ENCODE measurements at regions not wholly inside any gene's neighbourhood (a gene's known extent, or its start where the extent isn't known, plus 50 kb on each side); places are given as distances from the start of the nearest gene placed in this dataset.

DNA sequence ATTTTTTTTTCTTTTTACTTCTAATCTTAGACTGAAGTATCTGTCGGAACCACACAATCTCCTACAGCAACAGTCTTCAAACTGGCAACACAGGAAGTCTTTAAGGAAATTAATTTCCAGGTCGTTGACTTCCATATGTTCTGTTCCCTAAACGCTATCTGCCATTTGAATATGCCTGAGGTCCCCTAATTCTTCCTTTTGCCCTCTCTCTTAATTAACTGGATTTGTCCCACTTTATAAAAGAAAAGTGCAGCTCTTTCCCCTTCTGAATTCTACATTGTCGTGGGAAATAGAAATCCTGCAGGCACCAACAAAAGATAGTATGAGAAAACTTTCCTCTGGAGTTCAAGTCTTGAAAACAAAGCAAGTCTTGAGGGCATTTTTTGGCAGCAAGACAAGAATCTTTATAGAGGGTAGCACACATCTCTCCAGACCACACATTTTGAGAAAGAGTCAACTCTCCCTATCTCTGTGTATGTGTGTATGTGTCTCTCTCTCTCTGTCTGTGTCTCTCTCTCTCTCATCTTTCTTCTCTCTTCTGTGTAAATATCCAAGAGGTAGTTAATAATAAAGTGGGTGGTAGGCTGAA lies 879.8 kb downstream of the SOCS6 start:
- no peak for TF ChIP-seq POLR2A (IDR thresholded peaks at IDR 0.05; ENCODE audit: low read depth, low read length)
- DNase-seq (ENCODE audit: insufficient read length, low spot score), result no peak
- FAIRE-seq, result no peak

DNA sequence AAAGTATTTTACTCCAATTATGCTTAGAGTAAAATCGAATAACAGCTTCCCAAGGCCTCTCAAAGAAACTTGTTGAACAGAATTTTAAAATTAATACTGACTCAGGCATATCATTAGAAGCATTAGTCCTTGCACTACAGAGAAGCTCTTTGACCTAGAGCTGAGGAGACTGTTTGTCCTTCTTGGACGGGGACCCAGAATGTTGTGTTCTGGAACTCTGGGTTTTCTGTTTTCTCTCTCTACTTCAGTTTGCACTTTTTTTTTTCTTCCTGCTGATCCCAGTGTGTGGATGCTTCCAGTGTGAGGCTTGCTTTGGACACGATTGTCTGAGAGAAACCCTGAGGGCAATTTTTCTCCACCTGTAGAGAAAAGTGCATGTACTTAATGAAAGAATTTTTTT lies 847.6 kb downstream of the SOCS6 start:
- DNase-seq (ENCODE audit: insufficient read length, low spot score) (no peak), FAIRE-seq (no peak)
- TF ChIP-seq POLR2A (IDR thresholded peaks at IDR 0.05; ENCODE audit: low read depth, low read length), result no peak

DNA sequence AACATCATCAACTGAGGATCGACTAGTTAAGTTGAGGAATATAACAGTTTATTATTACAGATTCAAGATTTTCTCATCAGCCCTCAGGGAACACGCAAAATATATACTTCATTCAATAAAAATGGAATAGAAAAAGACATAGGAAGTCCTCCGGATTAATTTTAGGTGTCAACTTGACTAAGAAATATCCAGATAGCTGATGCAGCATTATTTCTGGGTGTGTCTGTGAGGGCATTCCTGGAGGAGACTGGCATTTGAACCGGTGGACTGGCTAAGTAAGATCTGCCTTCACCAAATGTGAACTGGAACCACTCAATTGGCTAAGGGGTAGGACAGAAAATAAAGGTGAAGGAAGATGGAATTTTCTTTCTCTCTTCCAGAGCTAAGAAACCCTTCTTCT lies 845.3 kb downstream of the SOCS6 start:
- no peak for TF ChIP-seq POLR2A (IDR thresholded peaks at IDR 0.05; ENCODE audit: low read depth, low read length)
- FAIRE-seq (no peak), DNase-seq (ENCODE audit: insufficient read length, low spot score) (no peak)

DNA sequence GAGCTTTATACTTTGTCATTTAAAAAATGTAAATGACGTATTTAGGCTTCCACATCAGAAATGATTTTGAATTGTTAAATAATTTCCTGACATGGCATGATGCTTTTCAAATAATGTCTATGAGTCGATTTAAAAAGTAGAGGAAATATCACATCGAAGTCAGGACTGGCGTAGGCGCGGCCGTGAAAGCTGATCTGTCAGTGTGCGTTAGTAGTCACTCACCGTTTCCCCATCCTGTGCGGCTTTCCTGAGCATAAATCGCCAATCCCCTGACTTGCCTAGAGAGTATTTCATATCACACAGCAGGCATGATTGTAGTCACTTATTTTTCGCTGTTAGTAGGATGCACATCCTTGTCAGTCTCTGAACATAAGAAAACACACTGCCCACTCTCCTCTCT lies 843.1 kb downstream of the SOCS6 start:
- FAIRE-seq (no peak), DNase-seq (ENCODE audit: insufficient read length, low spot score) (no peak)
- TF ChIP-seq POLR2A (IDR thresholded peaks at IDR 0.05; ENCODE audit: low read depth, low read length), result no peak

DNA sequence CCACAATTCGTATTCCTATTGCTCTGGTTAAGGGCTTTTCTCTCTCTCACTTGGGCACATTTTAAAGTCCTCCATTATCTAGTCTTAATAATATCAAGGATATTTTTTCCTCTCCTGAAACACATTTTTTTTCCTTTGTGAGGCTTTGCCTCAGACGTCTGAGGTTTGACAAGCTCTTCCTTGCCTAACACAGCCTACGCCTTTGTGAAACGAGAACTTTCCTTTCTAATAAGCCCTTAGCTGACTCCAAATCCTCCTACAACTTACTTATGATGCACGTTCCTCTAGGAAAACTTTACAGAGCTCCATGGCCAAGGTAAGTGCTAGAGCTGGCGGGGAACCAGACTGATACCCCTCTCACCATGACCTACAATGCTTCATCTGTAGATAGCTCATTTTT lies 841.5 kb downstream of the SOCS6 start:
- DNase-seq (ENCODE audit: insufficient read length, low spot score) (no peak), FAIRE-seq (no peak)

DNA sequence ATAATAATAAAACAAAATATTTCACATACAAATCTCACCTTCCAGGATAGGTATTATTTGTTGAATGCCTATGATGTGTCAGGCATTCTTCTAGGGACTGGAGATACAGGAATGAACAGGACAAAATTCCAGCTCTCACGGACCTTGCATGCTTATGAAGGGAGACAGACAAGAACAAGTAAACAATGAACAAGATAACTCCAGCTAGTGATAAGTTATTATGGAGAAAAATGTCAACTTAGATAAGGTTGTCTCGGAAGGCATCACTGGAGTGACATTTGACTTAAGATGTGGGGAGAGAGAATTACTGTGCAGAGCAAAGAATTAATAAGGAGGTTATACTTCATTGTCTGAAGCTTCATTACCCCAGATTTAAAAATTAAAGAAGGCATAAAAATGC lies 836.7 kb downstream of the SOCS6 start:
- no peak for FAIRE-seq
- no peak for DNase-seq (ENCODE audit: insufficient read length, low spot score)
- TF ChIP-seq POLR2A (IDR thresholded peaks at IDR 0.05; ENCODE audit: low read depth, low read length), result no peak

More for the DNA sequence above, 841.5 kb downstream of the SOCS6 start:
- no peak for TF ChIP-seq POLR2A (IDR thresholded peaks at IDR 0.05; ENCODE audit: low read depth, low read length)

DNA sequence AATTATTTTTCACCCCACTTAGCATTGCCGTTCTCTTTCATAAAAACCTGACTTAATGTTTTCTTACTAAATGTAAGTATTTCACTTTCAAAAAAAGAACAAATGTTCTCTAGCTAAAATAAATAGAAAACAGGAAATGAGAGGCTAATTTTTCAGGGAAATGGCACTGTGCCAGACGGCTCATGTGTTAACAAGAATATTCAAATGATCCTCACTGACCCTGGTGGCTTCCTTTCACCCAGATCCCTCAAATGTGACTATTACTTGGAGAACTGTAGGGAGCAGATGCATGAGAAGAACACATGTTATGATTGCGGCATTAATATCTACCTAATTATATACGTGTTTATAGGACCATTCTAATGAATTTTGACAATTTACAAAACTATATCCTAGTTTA lies 827.7 kb downstream of the SOCS6 start:
- FAIRE-seq (no peak), DNase-seq (ENCODE audit: insufficient read length, low spot score) (no peak)
- TF ChIP-seq POLR2A (IDR thresholded peaks at IDR 0.05; ENCODE audit: low read depth, low read length), result no peak

DNA sequence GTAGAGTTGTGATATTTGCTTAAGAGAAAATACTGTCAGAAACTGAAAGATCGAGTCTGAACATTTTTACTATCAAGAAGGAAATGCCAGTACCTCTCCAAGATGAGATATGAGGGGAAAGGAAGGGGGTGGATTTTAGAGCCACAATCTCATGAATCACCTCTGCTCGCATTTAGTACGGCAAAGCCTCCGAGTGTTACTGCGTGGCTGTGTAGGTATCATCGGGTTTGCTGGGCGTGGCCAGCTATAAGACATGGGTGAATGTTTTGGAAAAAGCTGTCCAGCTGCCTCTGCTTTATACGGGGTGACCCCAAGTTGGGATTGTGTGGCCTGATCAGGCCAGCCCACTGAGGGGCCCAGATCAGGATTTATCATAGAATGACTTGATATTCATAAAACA lies 826.4 kb downstream of the SOCS6 start:
- FAIRE-seq, result peak; percentile 75
- DNase-seq (ENCODE audit: insufficient read length, low spot score), result no peak
- no peak for TF ChIP-seq POLR2A (IDR thresholded peaks at IDR 0.05; ENCODE audit: low read depth, low read length)

DNA sequence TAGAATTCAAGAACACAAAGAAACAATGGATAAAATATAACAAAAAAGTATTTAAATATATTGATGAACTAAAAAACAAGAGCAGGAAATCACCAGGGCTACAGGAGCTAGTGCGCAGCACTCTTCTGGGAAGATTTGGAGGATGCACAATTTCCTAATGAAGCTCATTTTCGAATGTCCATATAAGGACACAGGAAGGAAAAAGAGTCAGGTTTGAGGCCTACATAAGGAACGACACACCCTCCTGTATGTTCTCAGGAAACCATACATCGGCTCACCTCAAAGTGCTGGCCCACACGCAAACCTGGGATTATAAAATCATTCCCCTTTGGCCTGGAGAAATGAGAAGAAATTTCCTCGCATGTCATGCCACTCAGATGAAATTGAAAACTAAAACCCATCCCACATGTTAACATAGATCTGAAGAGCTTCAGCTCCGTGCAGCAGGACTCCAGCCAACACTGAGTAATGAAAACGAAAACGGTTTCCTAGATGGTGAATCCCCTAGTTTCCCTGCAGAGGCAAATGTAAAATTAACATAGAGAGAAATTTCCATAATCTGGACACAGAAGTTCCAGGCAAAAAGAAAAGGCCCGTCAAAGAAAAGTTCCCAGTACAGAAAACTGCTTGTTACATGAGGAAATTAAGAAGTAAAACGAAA lies 825.8 kb downstream of the SOCS6 start:
- FAIRE-seq (no peak), DNase-seq (ENCODE audit: insufficient read length, low spot score) (no peak)
- TF ChIP-seq POLR2A (IDR thresholded peaks at IDR 0.05; ENCODE audit: low read depth, low read length), result no peak

DNA sequence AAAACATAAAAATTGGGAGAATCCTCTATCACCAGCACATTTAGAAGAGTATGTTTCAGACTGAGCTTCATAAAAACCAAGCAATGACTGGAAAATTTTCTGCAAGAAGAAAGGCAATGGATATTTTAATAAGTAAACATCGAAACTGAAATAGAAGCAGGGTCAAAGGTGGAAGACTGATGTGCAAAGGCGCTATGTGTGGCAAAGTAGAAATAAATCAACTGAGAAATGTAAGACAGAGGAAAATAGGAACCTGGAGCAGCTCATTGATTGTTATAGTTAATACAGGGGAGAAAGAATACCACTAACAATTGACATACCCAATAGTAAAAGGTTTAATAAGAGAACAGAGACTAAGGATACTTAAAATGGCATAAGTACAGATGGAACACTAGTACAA lies 818.4 kb downstream of the SOCS6 start:
- FAIRE-seq, result no peak
- no peak for DNase-seq (ENCODE audit: insufficient read length, low spot score)
- no peak for TF ChIP-seq POLR2A (IDR thresholded peaks at IDR 0.05; ENCODE audit: low read depth, low read length)

DNA sequence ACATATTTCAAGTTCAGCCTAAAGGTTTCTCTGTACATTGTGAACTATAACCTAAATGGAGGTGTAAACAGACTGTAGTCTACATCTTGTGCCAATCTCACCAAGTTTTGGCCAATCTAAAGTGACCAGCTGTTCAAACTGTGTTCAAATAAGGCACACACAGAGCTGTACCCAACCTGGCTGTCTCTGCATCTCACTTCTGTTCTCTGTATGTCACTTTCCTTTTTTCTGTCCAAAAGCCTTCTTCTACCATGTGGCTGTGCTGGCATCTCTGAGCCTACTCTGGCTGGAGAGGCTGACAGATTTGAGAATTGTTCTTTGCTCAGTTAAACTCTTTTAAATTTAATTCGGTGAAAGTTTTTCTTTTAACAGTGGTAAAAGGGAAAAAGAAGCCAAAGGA lies 817.9 kb downstream of the SOCS6 start:
- no peak for FAIRE-seq
- TF ChIP-seq POLR2A (IDR thresholded peaks at IDR 0.05; ENCODE audit: low read depth, low read length), result no peak
- DNase-seq (ENCODE audit: insufficient read length, low spot score), result no peak

DNA sequence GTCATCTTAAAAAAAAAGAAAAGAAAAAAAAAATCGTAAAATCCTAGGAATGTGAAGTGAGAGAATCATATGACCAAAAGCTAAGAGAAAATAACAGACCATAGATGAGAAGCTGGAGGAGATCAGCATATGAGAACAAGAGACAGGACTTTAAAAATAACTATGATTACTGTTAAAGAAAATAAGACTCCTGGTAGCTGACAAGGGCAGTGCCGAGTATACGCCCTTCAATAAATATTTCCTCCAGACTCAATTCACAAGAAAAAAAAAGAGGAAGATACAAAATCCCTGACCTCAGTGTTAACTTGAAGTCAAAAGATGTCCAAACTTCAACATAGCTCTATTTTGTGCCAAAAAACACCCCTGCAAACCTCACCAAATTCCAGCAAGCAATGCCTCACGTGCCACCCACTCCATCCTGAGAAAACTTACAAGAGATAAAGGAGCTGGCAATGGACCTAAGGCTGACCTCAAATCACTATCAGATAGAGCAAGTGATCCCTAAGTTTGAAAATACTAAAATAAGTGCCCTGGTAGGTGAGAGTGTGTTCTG lies 817.2 kb downstream of the SOCS6 start:
- DNase-seq (ENCODE audit: insufficient read length, low spot score), result no peak
- TF ChIP-seq POLR2A (IDR thresholded peaks at IDR 0.05; ENCODE audit: low read depth, low read length), result no peak
- FAIRE-seq, result no peak

DNA sequence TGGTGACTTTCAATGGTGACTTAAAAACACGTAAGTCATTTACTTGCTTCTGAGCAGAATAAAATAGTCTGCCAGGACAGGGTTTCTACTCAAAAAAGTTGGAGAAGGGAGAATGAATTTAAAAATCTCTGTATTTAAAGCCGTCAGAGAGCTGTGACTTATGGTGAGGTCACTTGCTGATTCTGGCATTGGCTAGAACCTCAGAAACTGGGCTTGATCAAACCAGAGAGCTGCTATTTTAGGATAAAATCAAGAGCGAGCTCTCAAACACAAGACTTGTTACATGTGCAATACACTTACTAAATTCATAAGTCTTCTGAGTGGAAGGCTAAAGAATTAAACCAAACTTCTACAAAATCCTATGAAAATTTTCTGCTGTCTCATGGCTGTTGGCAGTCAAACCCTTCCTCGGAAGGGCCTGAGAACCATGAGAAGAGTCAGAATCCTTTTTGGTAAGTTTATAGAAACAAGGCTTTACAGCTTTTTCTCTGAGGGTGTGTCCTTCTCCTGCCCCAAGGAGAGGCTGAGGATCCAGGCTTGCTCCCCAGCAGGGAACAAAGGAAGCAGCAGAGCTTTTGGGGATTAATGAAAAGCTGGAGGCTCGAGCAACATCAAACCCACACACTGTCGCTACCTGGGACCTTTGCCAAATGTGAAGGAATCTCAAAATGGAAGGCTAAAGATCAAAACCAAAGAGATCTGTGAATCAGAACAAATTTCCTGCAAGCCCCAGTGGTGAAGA lies 816.4 kb downstream of the SOCS6 start:
- TF ChIP-seq POLR2A (IDR thresholded peaks at IDR 0.05; ENCODE audit: low read depth, low read length), result no peak
- FAIRE-seq, result no peak
- DNase-seq (ENCODE audit: insufficient read length, low spot score), result no peak

DNA sequence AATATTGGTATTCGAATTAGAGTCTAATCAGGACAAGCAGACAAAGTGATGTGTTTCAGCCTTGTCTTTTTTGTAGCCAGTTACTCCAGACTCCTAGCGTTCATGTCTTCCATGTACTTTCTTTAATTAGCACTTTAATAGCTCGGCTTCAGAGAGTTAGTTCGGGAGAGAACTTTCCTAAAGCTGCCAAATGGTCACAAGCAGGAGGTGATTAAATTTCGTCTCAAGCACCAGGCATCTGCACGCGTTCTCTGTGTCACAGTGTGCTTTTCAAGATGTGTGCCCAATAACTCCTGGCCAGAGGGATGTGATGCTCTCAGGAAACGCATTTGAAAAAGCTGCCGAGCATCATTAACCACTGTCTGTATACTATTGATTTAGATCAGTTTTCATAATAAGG lies 790.8 kb downstream of the SOCS6 start:
- DNase-seq (ENCODE audit: insufficient read length, low spot score) (no peak), FAIRE-seq (no peak)
- TF ChIP-seq POLR2A (IDR thresholded peaks at IDR 0.05; ENCODE audit: low read depth, low read length), result no peak

DNA sequence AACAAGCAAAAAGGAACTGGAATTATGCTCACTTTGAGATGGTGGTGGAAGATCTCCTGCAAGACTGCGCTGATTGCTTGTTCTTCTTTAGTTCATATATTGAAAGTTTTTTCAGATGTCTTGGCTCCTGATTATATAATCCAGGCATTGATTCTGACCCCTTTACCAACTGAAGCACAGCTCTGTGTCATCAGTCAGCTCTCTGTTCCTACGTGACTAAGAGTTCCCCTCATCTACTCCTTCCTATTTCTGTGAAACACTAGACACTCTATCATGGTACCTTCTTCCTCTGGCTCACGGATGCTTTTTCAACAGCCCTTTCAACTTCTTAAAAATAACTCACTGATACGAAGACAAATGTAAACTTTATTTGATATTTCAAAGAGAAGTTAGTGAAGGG lies 788.6 kb downstream of the SOCS6 start:
- no peak for FAIRE-seq
- no peak for DNase-seq (ENCODE audit: insufficient read length, low spot score)
- no peak for TF ChIP-seq POLR2A (IDR thresholded peaks at IDR 0.05; ENCODE audit: low read depth, low read length)

All from H54 (cell line).